Left colon (tissue), 2 donors: ENCODE measurements at regions not wholly inside any gene's neighbourhood (a gene's known extent, or its start where the extent isn't known, plus 50 kb on each side); places are given as distances from the start of the nearest gene placed in this dataset.
"Not testable (repeated sequence)": the region's sequence is repeated elsewhere in the genome, so short reads cannot be mapped to it uniquely, and the experiment has no call there.

Experiments used
- ATAC-seq: fragments of 200-7000 bp; cut with Tn5 transposase; one replicate; pipeline ENCODE4 v1.9.1; 2020; ENCODE audit warnings: mild to moderate bottlenecking, moderate library complexity
- DNase-seq, 2 donors: peaks; one replicate each; pipeline ENCODE4 v3.0.0-alpha.2; 2020
- intact Hi-C, 2 donors: fragments of 100-400 bp; cut with DNase I in 1 of 2; cut with micrococcal nuclease in 1 of 2; formaldehyde crosslinking; loops; one replicate each; pipeline versions ENCODE4 v1.11.2 to v1.14.0; 2022; cut with DNase I, micrococcal nuclease
- donor health status: DM: no; HTN: no; CAD: no.
- donor health status: DM: yes; HTN: yes; CAD: no.

DNA sequence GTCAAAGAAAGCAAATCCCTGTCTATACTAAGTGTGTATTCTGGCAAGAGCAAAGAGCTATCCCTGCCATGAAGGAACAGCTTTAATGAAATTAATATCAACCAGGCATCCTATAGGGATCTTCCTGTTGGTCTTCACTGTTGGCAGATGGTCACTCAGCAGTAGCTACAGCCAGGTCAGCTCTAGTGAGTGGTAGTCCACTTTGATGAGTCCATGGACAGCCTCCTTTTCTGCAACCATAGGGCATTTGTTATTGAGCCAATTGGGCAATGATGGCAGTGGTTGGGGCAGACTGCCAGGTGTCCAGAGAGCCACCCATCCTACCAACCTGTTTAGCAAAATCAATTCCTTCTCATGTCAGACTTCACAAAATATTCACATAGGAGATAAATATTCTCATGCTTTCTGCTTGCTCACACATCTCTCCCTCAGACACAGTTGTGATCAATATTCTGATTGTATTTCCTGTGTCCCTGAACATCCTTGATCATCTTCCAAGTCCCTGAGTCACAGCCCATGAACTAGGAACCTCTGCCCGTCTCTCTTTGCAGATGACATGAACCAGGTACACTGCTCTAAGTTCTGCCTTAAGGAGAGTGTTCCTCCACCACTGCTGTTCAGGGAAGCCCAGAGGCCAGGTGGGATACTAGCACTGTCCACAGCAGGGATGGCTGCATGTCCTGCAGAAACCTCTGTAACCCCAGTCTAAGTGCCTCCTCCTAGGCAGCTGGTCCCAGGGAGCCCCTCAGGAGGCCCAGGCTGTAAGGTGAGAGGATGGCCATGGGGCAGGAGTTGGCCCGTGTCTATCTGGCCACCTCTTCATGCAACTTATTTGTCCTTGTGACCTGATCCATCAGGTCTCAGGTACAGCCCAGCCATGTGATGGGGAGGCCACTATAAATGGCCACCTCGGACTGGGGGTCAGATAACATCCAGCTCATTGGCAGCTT is 74.2 kb upstream of the IGLL5 start:
- no peak for DNase-seq
- intact Hi-C loops, result no loop called here
- no peak for ATAC-seq

DNA sequence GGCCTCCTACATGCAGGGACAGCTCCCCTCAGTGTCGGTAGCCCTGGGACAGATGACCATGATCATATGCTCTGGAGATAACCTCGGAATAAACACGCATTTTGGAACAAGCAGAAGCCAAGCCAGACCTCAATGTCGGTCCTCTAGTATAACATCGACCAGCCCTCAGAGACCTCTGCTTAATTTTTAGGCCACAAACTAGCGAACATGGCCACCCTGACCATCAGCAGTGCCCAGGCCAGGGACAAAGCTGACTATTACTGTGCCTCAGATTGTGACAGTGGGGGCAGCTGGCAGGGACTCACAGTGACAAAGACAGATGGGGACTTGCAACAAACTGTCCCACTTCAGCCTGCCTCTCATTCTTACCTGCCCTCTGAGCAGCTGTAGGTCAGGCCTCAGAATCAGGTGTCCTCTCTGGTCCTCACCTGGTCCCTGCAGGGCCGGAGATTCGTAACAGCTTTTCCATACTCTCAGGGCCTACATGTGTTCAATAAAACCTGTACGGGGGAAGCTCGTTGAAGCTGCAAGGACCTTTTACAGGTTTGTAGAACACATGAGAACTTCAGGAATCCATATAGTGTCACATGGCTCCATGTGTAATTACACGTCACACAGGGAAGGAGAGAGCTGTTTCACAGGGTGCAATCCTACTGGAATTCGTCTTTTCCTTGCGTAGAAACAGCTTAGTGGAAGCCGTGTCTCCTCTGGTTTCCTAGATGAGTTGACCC is 72.8 kb upstream of the IGLL5 start:
- DNase-seq (no peak), ATAC-seq (no peak)
- intact Hi-C loops, result no loop called here

DNA sequence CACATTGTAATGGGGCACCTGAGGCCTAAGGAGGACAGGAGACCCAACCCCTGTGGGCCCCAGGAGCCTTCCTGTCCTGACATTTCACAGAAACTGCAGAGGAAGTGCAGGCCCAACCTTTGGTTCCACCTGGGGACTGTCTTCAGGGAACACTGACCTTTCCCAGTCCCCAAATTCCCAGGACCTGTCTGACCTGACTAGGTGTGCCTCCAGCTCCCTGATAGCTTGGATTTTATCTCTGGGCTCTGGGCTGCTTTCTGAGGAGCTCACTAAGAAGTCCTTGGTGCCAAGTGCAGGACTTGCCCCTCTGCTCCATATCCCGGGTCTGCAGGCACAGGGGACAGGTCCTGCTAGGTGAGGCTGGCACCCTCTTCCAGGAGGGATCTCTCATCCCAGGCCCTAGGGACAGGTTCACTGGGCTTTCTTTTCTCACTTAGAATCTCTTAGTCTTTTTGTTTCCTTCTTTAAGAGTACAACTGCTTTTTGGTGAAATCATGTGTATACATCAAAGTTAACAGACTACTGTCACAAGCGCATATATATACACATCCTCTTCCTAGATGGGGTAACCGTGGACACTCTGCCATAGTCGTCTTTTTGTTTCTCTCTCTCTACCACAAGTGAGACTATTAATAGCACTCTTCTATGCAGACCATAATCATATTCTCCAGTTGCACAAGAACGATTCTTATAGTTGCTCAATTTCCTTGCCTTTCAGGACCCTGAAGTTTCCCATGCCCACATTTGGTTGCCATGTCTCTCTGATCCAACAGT is 72.0 kb upstream of the IGLL5 start:
- intact Hi-C loops, result no loop called here
- no peak for ATAC-seq
- DNase-seq, result no peak

DNA sequence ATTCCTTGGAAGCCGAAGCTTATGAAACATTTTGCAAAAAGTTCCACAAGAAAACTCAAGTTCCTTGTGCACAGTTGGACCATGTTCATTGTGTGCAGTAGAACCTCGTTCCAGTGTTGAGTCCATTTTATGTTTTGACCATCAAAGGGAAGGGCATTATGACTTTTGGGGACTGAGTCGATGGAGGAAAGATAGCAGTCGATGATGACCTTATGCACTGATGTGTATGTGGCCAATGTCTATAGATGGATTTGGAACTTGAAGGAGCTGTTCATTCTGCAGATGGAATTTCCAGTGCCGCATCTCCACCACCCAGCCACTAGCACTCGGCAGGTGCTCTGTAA is 71.5 kb upstream of the IGLL5 start:
- intact Hi-C loops, result no loop called here
- DNase-seq, result no peak
- no peak for ATAC-seq

DNA sequence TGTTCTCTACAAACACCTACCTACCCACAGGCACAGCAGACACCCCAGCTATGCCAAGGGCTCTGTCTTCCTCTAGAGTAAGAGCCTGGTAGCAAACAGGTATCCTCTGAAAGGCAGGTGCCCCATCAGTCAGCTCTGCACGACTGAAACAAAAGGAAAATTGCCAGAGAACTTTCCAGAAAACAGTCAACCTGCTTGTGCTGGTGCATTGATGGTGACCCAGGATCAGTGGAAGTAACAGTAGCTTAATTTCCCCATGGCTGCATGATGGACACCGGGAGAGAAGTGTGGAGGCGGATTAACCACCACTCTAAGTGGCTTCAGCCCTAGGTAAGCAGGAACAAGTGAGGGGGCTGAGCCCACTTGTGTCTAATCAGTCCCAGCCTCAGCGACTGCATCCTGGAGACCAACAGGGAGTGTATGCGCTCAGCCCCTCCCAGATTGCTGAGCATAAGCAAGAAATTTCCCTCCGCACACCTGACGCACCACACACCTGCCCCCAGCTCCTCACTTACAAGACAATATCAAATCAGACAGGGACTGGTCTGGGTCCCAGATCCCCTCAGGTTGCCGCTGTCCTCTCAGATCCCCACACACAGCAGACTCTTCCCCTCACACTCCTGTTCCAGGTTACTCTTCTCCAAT is 70.7 kb upstream of the IGLL5 start:
- intact Hi-C loops, result no loop called here
- DNase-seq (no peak), ATAC-seq (no peak)

DNA sequence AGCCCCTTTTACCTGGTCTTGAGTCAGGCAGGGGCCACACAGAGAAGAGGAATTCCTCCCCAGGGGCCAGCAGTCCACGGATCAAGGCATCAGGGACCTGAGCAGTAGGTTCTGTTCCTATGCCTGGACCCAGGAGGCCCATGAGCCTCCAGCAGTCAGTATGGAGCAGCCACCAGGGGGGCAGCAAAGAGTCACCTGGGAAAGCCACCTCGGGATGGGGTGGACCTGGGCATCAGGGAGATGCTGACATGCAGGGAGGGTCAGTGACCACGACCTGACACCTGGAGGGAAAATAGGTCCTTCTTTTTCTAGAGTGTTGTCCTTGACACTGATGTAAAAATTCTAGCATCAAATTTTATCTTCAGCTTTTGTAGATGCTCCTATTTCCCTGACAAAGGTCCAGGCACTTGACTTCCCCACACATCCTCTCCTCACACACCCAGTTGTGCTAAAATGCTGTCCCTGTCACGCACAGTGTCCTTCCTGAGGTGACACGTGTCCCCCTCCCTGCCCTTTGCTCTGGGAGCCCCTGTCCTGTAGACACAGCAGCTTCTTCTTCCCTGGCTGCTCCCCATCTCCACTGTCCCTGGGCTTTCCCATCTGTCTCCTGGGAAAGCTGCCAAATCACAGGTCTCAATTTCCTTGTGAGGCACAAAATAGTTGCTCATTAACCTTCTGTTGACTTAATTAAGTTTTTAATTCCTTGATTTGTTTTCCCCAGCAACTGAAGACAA is 70.0 kb upstream of the IGLL5 start:
- DNase-seq, result no peak
- intact Hi-C loops, result no loop called here
- no peak for ATAC-seq

DNA sequence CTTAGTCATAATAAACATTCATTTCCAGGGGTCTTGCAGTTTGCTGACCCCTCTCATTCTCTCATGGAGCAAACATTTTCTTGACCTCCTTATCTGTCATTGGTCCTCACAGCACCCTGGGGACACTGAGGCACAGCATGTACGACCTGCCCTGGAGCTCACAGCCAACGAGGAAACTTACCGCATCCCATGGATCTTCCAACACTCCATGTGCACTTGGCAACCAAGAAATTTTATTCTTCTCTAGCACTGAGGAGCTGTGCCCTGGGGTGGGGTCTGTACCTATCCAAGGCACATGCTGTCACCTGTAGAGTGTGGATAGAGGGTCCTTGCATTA is 69.4 kb upstream of the IGLL5 start:
- ATAC-seq, result no peak

DNA sequence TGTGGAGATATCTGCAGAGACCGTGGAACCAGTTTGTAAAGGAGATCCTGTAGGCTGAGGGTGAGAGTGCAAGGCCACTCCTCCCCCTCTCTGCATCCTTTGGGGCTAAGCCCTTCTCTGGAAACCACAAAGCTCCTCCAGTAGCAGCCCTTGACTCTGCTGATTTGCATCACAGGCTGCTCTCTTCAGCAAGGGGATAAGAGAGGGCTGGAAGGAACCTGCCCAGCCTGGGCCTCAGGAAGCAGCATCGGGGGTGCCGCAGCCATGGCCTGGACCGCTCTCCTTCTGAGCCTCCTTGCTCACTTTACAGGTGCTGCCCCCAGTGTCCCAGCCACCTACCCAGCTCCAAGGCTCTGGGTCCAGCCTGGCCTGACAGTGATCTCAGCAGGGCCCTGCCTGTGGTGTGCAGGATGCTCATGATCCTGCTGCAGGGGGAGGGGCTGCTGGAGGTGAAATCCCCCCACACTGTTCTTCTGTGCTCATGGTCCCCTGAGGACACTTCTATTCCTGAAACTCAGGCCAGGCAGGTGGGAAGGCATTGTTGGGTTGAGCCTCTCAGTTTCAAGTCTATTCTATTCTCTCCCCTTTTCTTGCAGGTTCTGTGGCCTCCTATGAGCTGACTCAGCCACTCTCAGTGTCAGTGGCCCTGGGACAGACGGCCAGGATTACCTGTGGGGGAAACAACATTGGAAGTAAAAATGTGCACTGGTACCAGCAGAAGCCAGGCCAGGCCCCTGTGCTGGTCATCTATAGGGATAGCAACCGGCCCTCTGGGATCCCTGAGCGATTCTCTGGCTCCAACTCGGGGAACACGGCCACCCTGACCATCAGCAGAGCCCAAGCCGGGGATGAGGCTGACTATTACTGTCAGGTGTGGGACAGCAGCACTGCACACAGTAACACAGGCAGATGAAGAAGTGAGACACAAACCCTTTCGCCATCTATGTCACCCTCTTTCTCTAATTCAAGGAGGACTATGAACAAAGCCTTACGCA is 68.5 kb upstream of the IGLL5 start:
- intact Hi-C loops, result no loop called here
- DNase-seq (peak in 1 of 2 donors; percentile 10), ATAC-seq (no peak)

More for the DNA sequence above, 69.4 kb upstream of the IGLL5 start:
- intact Hi-C loops, result no loop called here
- DNase-seq, result no peak

DNA sequence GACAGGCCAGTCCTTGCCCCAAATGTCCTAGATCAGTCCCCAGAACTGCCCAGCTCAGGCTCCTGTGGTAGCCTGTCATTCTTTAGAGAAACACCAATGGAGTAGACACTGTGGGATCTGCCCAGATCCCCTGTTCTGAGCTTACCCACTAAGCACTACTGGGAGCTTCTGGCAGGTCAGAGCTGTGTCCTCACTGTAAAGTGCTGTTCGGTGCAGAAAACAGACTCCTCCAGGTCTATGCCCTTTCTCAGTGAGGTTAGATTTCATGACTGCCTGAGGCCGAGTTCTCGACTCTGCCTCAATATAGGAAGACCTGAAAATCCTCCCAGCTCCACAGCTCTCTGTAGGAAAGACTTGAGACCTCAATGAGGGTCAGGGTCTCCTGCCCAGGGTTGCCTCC is 67.5 kb upstream of the IGLL5 start:
- no peak for DNase-seq
- ATAC-seq, result no peak

DNA sequence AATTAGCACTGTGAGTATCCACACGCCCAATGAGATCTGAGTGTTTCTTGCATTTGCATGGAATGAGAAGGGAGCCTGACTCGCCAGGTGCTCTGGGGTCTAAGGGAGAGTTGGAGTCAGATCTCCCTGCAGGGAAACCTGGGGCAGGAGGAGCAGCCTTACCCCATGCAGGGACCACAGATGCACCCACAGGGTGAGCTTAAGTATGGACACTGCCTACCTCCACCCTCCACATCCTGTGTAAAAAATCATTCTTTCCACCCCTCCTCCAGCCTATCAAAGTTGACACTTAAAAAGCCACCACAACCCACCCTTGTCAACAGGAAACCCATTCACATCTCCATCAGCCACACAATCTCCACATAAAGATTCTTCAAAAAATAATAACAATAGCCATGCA is 67.0 kb upstream of the IGLL5 start:
- intact Hi-C loops, result no loop called here
- DNase-seq (no peak), ATAC-seq (no peak)

More for the DNA sequence above, 67.5 kb upstream of the IGLL5 start:
- intact Hi-C loops, result no loop called here

DNA sequence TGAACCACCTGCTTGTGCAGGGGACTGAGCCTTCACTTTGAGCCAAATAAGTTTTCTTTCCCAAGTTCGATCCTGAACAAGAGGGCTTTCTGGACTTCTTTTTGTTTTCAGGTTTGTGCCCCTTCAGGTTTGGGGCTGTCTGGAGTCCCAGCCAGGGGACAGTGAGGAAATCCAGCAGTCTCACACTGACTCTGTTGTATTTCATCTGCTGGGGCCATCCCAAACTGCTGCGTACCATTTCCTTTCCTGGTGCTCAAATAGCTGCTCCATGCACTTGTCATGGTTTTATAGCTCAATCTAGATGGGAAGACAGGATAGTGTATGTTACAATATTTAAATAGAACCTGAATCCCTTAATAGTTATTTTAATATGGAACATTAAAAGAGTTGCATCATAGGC is 66.3 kb upstream of the IGLL5 start:
- DNase-seq (no peak), ATAC-seq (no peak)
- intact Hi-C loops, result no loop called here

DNA sequence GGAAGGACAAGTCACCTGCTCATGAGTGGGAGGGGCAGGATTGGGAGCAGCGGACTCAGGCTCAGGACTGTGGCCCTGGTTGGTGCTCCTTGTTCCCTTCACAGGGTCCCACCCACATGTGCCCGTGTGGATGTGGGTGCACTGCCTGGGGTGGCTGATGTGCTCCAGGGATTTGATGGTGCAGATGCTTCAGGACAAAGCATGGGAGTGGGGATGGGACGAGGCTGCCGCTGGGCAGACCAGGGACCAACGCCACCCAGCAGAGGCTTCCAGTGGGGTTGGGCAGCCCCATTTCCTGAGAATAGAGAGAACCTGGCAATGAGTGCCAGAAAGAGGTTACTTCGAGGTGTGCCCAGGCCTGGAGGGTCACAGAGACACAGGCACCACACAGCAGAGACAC is 65.5 kb upstream of the IGLL5 start:
- intact Hi-C loops, result no loop called here
- no peak for DNase-seq
- ATAC-seq, result no peak

DNA sequence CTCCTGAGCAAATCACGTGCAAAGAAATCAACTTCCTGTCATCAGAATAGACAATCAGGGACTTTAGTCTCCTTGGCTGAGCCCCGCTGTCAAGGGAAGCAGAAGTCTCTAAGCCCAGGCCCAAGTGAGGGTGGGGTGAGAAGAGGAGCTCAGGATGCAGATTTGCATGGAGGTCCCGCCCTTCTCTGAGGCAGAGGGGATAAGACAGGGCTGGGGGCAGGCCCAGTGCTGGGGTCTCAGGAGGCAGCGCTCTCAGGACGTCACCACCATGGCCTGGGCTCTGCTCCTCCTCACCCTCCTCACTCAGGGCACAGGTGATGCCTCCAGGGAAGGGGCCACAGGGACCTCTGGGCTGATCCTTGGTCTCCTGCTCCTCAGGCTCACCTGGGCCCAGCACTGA is 65.1 kb upstream of the IGLL5 start:
- intact Hi-C loops, ATAC-seq: not testable (repeated sequence)
- DNase-seq, result peak in 1 of 2 donors; percentile 16

DNA sequence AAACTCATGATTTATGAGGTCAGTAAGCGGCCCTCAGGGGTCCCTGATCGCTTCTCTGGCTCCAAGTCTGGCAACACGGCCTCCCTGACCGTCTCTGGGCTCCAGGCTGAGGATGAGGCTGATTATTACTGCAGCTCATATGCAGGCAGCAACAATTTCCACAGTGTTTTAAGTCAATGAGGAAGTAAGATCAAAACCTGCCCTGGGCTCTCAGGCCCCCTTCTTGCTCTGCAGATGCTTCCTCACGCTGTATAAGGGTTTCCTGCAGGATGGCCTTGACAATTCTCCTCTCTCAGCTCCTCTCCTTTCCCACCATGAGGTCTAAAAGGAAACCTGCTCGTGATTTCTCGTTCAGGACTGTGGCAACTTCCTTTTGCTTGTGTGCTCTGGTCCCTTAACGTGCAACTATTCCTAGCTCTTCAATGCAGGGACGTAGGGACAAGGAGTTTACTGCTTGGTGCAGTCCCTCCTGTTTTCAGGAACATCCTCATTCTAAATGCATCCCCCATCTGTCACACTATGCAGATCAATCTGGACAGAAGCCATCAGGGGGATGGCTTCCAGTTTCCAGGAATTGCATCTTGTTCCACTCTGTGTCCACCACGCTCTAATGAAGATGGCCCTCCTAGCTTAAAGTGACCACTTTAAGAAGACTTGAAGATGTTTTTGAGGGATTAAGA is 64.3 kb upstream of the IGLL5 start:
- intact Hi-C loops, result no loop called here
- no peak for DNase-seq
- no peak for ATAC-seq

DNA sequence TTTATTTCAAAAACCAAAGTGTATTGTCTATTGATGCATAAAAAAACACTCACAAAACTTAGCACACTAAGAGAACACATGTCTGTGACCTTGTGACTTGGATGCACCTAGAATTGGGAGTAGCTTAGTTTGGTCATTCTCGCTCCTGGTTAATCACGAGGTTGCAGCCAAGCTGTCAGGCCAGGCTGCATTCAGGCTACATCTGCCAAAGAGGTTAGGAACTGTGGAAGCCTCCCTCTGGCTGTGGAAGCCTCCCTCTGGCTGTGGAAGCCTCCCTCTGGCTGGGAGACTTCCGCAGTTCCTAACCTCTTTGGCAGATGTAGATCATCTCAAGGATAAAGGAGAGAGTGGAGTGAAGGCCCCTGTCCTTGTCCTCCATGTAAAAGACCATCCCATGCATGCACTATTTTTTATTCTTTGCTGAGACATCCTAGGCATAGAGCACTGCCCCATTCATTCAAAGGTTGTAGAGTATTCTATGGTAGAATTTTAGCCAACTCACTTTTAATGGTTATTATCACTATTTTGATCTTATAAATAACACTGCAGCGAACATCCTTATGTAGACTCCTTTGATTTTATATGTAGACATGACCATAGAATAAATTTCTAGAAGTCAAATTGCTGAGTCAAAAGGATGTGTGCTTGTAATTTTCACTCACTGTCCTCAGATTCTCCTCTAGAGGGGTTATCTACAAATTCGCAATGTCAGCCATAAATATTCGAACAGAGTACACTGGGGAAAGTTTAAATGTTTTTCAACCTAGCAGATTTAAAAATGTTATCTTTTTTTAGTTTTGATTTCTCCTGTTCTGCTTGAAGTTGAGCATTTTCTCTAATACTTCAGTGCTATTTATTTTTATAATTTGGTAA is 63.0 kb upstream of the IGLL5 start:
- DNase-seq, result no peak
- intact Hi-C loops, result no loop called here
- no peak for ATAC-seq

DNA sequence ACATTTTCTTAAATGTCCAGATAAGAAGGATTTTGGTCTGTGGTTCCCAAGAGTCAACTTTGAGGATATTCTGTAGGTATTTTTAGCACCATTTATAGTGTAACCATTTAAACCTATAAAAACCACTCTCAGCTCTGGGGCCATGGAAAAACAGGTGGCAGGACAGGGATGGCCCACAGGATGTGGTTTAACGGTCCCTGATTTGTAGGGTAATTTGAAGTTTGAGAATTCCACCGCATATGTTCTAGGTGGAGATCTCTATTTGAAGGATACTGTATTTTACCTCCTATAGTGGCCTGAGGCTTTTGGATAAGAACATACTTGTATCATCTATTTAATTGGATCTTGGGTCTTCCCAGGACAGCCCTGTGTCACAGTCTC is 62.4 kb upstream of the IGLL5 start:
- intact Hi-C loops, result no loop called here

More for the DNA sequence above, 62.4 kb upstream of the IGLL5 start:
- DNase-seq (no peak), ATAC-seq (no peak)
